ENCODE measurements at regions not wholly inside any gene's neighbourhood (a gene's known extent, or its start where the extent isn't known, plus 50 kb on each side); places are given as distances from the start of the nearest gene placed in this dataset.

DNA sequence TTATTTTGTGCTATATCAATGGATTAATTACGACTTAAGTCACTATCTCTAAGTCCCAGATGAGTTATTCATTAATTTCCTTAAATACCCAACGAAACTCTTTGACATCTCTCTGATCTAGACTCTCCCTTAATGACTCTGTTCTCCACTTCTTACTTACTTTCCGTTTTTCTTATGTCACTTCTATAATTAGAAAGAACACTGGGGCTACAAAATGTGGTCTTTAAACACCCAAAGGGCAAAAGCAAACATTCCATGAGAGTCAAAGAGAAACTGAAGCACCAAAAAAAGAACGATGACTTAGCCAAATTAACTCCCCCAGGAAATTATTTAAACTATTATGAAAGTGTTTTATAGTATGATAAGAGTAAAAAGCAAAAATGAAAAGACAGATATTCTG is 166.4 kb upstream of the UBE2E2 start:
- no peak overlapping the region for H2AFZ ChIP-seq (ENCODE audit: low read length)
- no peak overlapping the region for H3K27ac ChIP-seq (ENCODE audit: low read depth, low read length)
- DNase-seq (ENCODE audit: low read depth in 1 of 2, low spot score in 2 of 2): no peak
- H2BK15ac ChIP-seq (ENCODE audit: low read length): no peak overlapping the region
- TF ChIP-seq BACH1 (IDR thresholded peaks at IDR 0.05; ENCODE audit: low read length): no peak
- no peak for TF ChIP-seq ASH2L (IDR thresholded peaks at IDR 0.05; ENCODE audit: low read length)
- no peak for TF ChIP-seq KDM5A (IDR thresholded peaks at IDR 0.05; ENCODE audit: low read length)
- TF ChIP-seq FOSL1 (IDR thresholded peaks at IDR 0.05; ENCODE audit: insufficient read depth, low read depth, low read length): no peak
- no peak for TF ChIP-seq TBP (IDR thresholded peaks at IDR 0.05; ENCODE audit: low read depth, low read length)
- no peak for TF ChIP-seq TAF7 (optimal IDR thresholded peaks at IDR 0.05; ENCODE audit: borderline replicate concordance, low read depth, low read length)
- TF ChIP-seq, protein P1, sequence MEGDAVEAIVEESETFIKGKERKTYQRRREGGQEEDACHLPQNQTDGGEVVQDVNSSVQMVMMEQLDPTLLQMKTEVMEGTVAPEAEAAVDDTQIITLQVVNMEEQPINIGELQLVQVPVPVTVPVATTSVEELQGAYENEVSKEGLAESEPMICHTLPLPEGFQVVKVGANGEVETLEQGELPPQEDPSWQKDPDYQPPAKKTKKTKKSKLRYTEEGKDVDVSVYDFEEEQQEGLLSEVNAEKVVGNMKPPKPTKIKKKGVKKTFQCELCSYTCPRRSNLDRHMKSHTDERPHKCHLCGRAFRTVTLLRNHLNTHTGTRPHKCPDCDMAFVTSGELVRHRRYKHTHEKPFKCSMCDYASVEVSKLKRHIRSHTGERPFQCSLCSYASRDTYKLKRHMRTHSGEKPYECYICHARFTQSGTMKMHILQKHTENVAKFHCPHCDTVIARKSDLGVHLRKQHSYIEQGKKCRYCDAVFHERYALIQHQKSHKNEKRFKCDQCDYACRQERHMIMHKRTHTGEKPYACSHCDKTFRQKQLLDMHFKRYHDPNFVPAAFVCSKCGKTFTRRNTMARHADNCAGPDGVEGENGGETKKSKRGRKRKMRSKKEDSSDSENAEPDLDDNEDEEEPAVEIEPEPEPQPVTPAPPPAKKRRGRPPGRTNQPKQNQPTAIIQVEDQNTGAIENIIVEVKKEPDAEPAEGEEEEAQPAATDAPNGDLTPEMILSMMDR (IDR thresholded peaks at IDR 0.05; ENCODE audit: control extremely low read depth in 1 of 3, insufficient read depth in 1 of 3, low read depth in 1 of 3, low read length in 3 of 3): no peak
- H3K23ac ChIP-seq (ENCODE audit: insufficient read length): no peak overlapping the region
- H3K79me1 ChIP-seq (ENCODE audit: low read depth, low read length): no peaks in the 10 kb centered on the region
- H2AK5ac ChIP-seq (ENCODE audit: low read depth, low read length): no peak overlapping the region
- H3K4me1 ChIP-seq (replicated peaks in 1 of 4; ENCODE audit: control insufficient read depth in 3 of 4, insufficient read depth in 4 of 4, low read length in 3 of 4): peaks cover 0 to 5% (median 2%) of the 10 kb centered on the region in 4 experiments; a peak in 3 of 7 replicates
- H4K20me1 ChIP-seq (replicated peaks in 1 of 2; ENCODE audit: control insufficient read depth in 1 of 2, insufficient read depth in 2 of 2, low read length in 2 of 2): no peaks in the 10 kb centered on the region
- no peak overlapping the region for H3K9ac ChIP-seq (replicated peaks in 1 of 4; ENCODE audit: extremely low read depth in 1 of 4, low read depth in 3 of 4, low read length in 3 of 4)
- no peaks in the 10 kb centered on the region for H3K36me3 ChIP-seq (ENCODE audit: control insufficient read depth in 2 of 4, insufficient read depth in 4 of 4, low read length in 3 of 4)
- CTCF ChIA-PET (ENCODE audit: partially characterized antibody): no interaction called here
- H3K23me2 ChIP-seq (ENCODE audit: low read depth, low read length): no peaks in the 10 kb centered on the region
- no peak overlapping the region for H4K91ac ChIP-seq (replicated peaks; ENCODE audit: insufficient read length, low read length)
- no peak overlapping the region for H3K14ac ChIP-seq (ENCODE audit: insufficient read length)
- H2BK20ac ChIP-seq (ENCODE audit: low read length): no peak overlapping the region
- H3K79me2 ChIP-seq (ENCODE audit: control insufficient read depth in 1 of 2, insufficient read depth in 2 of 2, low read length in 2 of 2): no peaks in the 10 kb centered on the region
- no peak overlapping the region for H4K5ac ChIP-seq (ENCODE audit: insufficient read length, low read depth, low read length)
- no peak overlapping the region for H3K56ac ChIP-seq (replicated peaks; ENCODE audit: insufficient read length, low read depth, low read length)
- no peak overlapping the region for H3K18ac ChIP-seq (ENCODE audit: extremely low read depth, low read length)
- FAIRE-seq: no peak
- no peak overlapping the region for H3K4me2 ChIP-seq (ENCODE audit: insufficient read depth in 1 of 2, low read depth in 2 of 2, low read length in 2 of 2)
- H2BK120ac ChIP-seq (replicated peaks; ENCODE audit: low read depth, low read length): no peak overlapping the region
- no peak overlapping the region for H3K4ac ChIP-seq (replicated peaks; ENCODE audit: insufficient read length, low read depth, low read length)
- no peak overlapping the region for H3K4me3 ChIP-seq (ENCODE audit: extremely low read depth in 1 of 4, insufficient read depth in 2 of 4, low read depth in 3 of 4, low read length in 4 of 4)
- POLR2A ChIA-PET (ENCODE audit: partially characterized antibody): no interaction called here
- 73% methylated on average over 4 of the region's 4 CpGs; no CpG with 5 or more reads in 1 of the 2 experiments for WGBS, 2 experiments (ENCODE audit: extremely low coverage in 1 of 2, insufficient coverage in 1 of 2, insufficient read length in 1 of 2, insufficient replicate concordance in 2 of 2, low coverage in 1 of 2, low lambda C conversion rate in 2 of 2, missing lambda C conversion rate in 1 of 2)
- H2BK5ac ChIP-seq (ENCODE audit: low read depth, low read length): no peak overlapping the region
- H4K8ac ChIP-seq (ENCODE audit: extremely low read depth, insufficient read depth, low read length): no peak overlapping the region
- no peaks in the 10 kb centered on the region for H3K27me3 ChIP-seq (replicated peaks in 1 of 4; ENCODE audit: control insufficient read depth in 3 of 4, extremely low read depth in 1 of 4, insufficient read depth in 3 of 4, low read length in 3 of 4)
- H3K9me3 ChIP-seq (ENCODE audit: insufficient read depth in 2 of 2, low read depth in 1 of 2, low read length in 1 of 2): no peaks in the 10 kb centered on the region
- H2BK12ac ChIP-seq (ENCODE audit: low read depth, low read length): no peak overlapping the region

Measured in H1 (cell line).